ENCODE measurements at regions not wholly inside any gene's neighbourhood (a gene's known extent, or its start where the extent isn't known, plus 50 kb on each side); places are given as distances from the start of the nearest gene placed in this dataset.

- no CpG with 5 or more reads among the region's 2 CpGs for WGBS (ENCODE audit: extremely low coverage, insufficient read length, low lambda C conversion rate)
- Histone ChIP-seq H3K18ac (ENCODE audit: insufficient read length, low read depth, low read length) (no peak overlapping the region), H2AK5ac (ENCODE audit: insufficient read length, low read length) (no peak overlapping the region), H2BK12ac (ENCODE audit: insufficient read length, low read depth, low read length) (no peak overlapping the region), H3K9ac (ENCODE audit: extremely low read depth, insufficient read length, low read length) (no peak overlapping the region), H3K14ac (ENCODE audit: insufficient read depth, low read length) (no peak overlapping the region), H3K79me2 (ENCODE audit: insufficient read depth, low read length) (no peaks in the 10 kb centered on the region), H3K4me2 (ENCODE audit: insufficient read depth, insufficient read length, low read length) (no peak overlapping the region), H3K56ac (ENCODE audit: insufficient read length, low read depth, low read length) (no peak overlapping the region), H4K91ac (ENCODE audit: insufficient read length, low read depth, low read length) (no peak overlapping the region), H2AFZ (ENCODE audit: low read length) (no peak overlapping the region), H3K4ac (ENCODE audit: low read depth, low read length) (no peak overlapping the region), H2BK15ac (ENCODE audit: low read depth, low read length) (no peak overlapping the region), H3T11ph (ENCODE audit: low read length) (no peak overlapping the region), H2BK5ac (ENCODE audit: insufficient read length, low read length) (no peak overlapping the region), H3K9me3 (ENCODE audit: control insufficient read depth, low read depth, low read length) (no peaks in the 10 kb centered on the region), H3K23ac (ENCODE audit: insufficient read length, low read depth, low read length) (no peak overlapping the region), H2BK20ac (ENCODE audit: low read depth, low read length, poor library complexity, severe bottlenecking) (no peak overlapping the region), H4K8ac (replicated peaks; ENCODE audit: insufficient read length, low read depth, low read length) (no peak overlapping the region), H3K27ac (ENCODE audit: insufficient read length, low read depth, low read length) (no peak overlapping the region), H4K20me1 (ENCODE audit: control insufficient read depth, insufficient read depth, insufficient read length) (no peaks in the 10 kb centered on the region), H3K27me3 (ENCODE audit: insufficient read depth, low read length) (no peaks in the 10 kb centered on the region; the same call in 1 of the 2 replicates), H3K79me1 (ENCODE audit: insufficient read depth, low read depth, low read length, poor library complexity, severe bottlenecking) (no peaks in the 10 kb centered on the region), H3K4me1 (ENCODE audit: insufficient read depth, low read length) (no peaks in the 10 kb centered on the region), H4K5ac (ENCODE audit: insufficient read length, low read depth, low read length) (no peak overlapping the region), H3K23me2 (ENCODE audit: insufficient read length, low read depth, low read length, poor library complexity, severe bottlenecking) (no peaks in the 10 kb centered on the region), H2BK120ac (ENCODE audit: low read depth, low read length, poor library complexity, severe bottlenecking) (no peak overlapping the region)
- TF ChIP-seq CTCF (conservative IDR thresholded peaks at IDR 0.05), result no peak
- Mint-ChIP-seq H3K4me3 (no peak overlapping the region), H3K36me3 (ENCODE audit: insufficient read depth in 1 of 3, low read depth in 3 of 3) (0 out of 7 replicates have a peak, but pooled peaks cover 0 to 2% (median 0%) of the 10 kb centered on the region in 3 experiments), H3K4me1 (no peaks in the 10 kb centered on the region), H3K27ac (no peak overlapping the region; a peak in 1 of 7 replicates), H3K9me3 (peaks cover 12 to 16% of the 10 kb centered on the region in 2 experiments; a peak in 4 of 5 replicates), H3K27me3 (ENCODE audit: low read depth) (peaks cover 76% of the 10 kb centered on the region)
- no peak for DNase-seq
Measured at GRCh38 chr4:4922441-4922840, 63.0 kb downstream of the MSX1 start.

All from H9 (cell line).